Hepatocyte (in vitro differentiated cells): ENCODE measurements at regions not wholly inside any gene's neighbourhood (a gene's known extent, or its start where the extent isn't known, plus 50 kb on each side); places are given as distances from the start of the nearest gene placed in this dataset.

Source experiments
- EZH2 ChIP-seq: fragments of 200-600 bp; sonication (generic); IDR thresholded peaks from 2 replicates; pipeline ENCODE4 v1.6.1; 2016; ENCODE audit warnings: antibody characterized with exemption, mild to moderate bottlenecking, borderline replicate concordance
- EZH2phosphoT487 ChIP-seq: fragments of 200-600 bp; sonication (generic); IDR thresholded peaks from one replicate; pipeline ENCODE4 v1.6.1; 2018; ENCODE audit warnings: antibody characterized with exemption, mild to moderate bottlenecking, low read depth, moderate library complexity; ENCODE audit not compliant: unreplicated experiment, severe bottlenecking
- TF ChIP-seq, protein P1 (sequence below): fragments of 200-600 bp; sonication (generic); IDR thresholded peaks from 2 replicates; pipeline ENCODE4 v1.5.1; 2016; ENCODE audit warnings: antibody characterized with exemption, mild to moderate bottlenecking; ENCODE audit not compliant: poor library complexity

DNA sequence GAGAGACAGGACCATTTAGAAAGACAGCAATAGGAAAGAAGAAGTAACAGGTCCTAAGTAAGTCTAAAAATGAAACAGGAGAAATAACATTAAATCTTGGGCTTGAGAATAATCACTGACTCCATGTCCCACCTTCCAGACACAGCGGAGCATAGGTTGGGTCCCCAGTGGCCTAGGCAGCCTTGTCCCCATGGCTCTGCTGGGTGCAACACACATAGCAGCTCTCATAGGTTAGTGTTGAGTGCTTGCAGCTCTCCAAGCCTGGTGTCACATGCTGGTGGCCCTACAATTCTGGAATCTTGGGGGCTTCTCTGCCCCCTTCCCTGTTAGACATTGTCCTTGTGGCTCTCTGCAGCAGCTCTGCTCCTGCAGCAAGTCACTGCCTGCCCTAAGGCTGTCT lies 952.8 kb upstream of the ADGRL2 start:
- TF ChIP-seq, protein P1, sequence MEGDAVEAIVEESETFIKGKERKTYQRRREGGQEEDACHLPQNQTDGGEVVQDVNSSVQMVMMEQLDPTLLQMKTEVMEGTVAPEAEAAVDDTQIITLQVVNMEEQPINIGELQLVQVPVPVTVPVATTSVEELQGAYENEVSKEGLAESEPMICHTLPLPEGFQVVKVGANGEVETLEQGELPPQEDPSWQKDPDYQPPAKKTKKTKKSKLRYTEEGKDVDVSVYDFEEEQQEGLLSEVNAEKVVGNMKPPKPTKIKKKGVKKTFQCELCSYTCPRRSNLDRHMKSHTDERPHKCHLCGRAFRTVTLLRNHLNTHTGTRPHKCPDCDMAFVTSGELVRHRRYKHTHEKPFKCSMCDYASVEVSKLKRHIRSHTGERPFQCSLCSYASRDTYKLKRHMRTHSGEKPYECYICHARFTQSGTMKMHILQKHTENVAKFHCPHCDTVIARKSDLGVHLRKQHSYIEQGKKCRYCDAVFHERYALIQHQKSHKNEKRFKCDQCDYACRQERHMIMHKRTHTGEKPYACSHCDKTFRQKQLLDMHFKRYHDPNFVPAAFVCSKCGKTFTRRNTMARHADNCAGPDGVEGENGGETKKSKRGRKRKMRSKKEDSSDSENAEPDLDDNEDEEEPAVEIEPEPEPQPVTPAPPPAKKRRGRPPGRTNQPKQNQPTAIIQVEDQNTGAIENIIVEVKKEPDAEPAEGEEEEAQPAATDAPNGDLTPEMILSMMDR, result no peak
- no peak for TF ChIP-seq EZH2
- TF ChIP-seq EZH2phosphoT487, result no peak
